ENCODE measurements at regions not wholly inside any gene's neighbourhood (a gene's known extent, or its start where the extent isn't known, plus 50 kb on each side); places are given as distances from the start of the nearest gene placed in this dataset.

DNA sequence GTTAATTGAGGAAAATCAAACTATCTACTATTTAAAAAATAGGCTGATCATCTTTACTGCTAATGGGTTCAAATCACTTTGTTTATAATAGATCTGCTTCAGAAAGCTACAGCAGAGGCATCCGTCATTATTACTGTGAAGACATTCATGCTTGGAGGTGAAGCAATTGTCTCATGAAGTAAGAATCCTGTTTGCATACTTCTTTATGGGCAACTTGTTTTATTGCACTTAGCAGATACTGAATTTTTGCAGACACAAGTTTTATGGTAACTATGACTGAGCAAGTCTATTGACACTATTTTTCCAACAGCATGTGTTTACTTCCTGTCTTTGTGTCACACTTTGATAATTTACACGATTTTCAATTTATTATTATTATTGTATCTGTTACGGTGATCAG is 573.9 kb downstream of the RFPL4B start:
- no peak for TF ChIP-seq CTCF (IDR thresholded peaks at IDR 0.05; ENCODE audit: control insufficient read depth, extremely low read depth, insufficient read depth)
- DNase-seq (ENCODE audit: low read depth) = no peak

DNA sequence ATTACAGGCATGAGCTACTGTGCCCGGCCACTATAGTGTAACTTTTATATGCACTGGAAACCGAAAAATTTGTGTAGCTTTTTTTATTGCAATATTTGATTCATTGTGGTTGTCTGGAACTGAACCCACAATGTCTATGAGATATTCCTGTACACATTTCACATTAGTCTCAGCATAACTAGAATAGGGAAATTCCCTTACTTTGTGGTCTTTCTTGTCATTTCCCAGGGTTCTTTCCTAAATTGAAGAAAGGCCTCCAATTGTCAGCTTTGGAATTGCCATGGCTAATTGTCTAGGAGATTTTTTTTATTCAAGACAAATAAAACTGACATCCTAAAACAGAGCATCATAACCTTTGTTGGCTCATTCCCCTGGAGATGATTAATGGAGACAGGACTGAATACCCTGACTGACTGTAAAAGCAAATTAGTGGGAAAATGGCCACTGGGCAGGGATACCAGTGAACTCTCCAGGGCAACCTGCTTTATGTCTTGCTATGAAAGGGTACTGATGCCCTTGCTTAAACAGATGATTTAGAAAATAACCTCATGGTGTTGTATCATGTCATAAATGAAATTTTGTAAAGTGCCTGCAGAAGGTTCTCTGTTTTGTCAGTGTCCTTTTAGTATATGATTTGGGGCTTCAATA is 576.9 kb downstream of the RFPL4B start:
- TF ChIP-seq CTCF (IDR thresholded peaks at IDR 0.05; ENCODE audit: control insufficient read depth, extremely low read depth, insufficient read depth) = no peak
- no peak for DNase-seq (ENCODE audit: low read depth)
- no peak overlapping the region for H3K4me3 ChIP-seq (ENCODE audit: low read depth, low read length)

More for the DNA sequence above, 573.9 kb downstream of the RFPL4B start:
- no peak overlapping the region for H3K4me3 ChIP-seq (ENCODE audit: low read depth, low read length)

DNA sequence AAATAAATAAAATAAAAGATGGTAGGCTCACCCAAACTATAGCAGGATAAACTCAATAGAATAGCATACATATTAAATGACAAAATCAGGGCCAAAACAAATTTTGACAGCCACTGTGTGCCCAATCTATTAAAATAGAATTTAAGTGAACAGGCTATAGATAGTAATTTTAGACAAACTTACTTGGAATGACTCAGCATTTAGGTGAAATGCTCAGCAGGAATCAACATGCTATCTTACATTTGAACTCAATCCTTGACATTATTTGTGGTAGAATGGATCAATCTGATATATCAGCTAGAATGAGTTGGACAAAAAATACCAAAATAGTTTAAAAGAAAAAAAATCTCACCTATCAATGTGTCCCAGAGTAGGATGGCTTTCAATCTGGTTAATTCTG is 578.6 kb downstream of the RFPL4B start:
- H3K4me3 ChIP-seq (ENCODE audit: low read depth, low read length) = no peak overlapping the region
- no peak for DNase-seq (ENCODE audit: low read depth)
- TF ChIP-seq CTCF (IDR thresholded peaks at IDR 0.05; ENCODE audit: control insufficient read depth, extremely low read depth, insufficient read depth) = no peak

- DNase-seq (ENCODE audit: low read depth) = no peak
- no peak for TF ChIP-seq CTCF (IDR thresholded peaks at IDR 0.05; ENCODE audit: control insufficient read depth, extremely low read depth, insufficient read depth)
- no peak overlapping the region for H3K4me3 ChIP-seq (ENCODE audit: low read depth, low read length)
These were observed 580.7 kb downstream of the RFPL4B start for GRCh38 chr6:112927641-112928320.

DNA sequence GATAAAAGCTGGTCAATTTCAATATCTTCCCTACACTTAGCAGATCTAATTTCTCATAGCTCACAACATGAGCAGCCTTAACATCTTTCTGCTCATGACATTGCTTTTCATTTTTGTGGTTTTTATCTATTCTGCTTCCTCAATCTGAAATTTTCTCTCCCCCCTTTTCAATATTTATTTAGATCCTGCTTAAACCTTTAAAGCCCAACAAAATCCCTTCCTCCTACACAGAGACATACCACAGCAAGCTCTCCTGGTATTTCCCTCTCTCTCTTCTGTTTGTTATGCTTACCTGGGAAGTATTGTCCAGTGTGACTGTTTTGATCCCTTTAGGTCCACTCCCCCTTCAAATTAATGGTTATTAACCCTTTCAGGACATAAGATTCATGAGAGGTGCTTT is 582.5 kb downstream of the RFPL4B start:
- no peak for DNase-seq (ENCODE audit: low read depth)

GRCh38 chr6:112931832-112932231 is 584.7 kb downstream of the RFPL4B start:
- TF ChIP-seq CTCF (IDR thresholded peaks at IDR 0.05; ENCODE audit: control insufficient read depth, extremely low read depth, insufficient read depth) = no peak
- no peak for DNase-seq (ENCODE audit: low read depth)
- H3K4me3 ChIP-seq (ENCODE audit: low read depth, low read length) = no peak overlapping the region

More for the DNA sequence above, 582.5 kb downstream of the RFPL4B start:
- no peak for TF ChIP-seq CTCF (IDR thresholded peaks at IDR 0.05; ENCODE audit: control insufficient read depth, extremely low read depth, insufficient read depth)
- no peak overlapping the region for H3K4me3 ChIP-seq (ENCODE audit: low read depth, low read length)
